ENCODE measurements at regions not wholly inside any gene's neighbourhood (a gene's known extent, or its start where the extent isn't known, plus 50 kb on each side); places are given as distances from the start of the nearest gene placed in this dataset.

DNA sequence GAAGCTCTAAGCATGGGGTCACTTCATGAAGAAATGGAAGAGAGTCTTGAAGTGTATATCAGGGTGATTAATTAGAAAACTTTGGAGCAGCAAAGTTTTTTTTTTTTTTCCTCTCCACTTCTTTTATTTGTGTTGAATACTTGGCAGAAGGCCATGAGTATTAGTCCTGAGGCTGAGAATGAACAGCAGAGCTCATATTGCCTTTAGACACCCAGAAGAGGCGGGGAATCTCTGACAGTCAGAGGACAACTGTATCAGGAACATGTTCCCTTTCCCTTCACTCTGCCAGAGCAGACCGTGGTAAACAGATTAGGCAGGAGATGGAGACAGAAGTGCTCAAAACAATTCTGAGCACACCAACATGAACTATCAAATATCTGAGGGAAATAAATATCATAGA is 300.9 kb downstream of the FAM47A start:
- TF ChIP-seq POLR2A (IDR thresholded peaks at IDR 0.05): no peak
- TF ChIP-seq, protein P1, sequence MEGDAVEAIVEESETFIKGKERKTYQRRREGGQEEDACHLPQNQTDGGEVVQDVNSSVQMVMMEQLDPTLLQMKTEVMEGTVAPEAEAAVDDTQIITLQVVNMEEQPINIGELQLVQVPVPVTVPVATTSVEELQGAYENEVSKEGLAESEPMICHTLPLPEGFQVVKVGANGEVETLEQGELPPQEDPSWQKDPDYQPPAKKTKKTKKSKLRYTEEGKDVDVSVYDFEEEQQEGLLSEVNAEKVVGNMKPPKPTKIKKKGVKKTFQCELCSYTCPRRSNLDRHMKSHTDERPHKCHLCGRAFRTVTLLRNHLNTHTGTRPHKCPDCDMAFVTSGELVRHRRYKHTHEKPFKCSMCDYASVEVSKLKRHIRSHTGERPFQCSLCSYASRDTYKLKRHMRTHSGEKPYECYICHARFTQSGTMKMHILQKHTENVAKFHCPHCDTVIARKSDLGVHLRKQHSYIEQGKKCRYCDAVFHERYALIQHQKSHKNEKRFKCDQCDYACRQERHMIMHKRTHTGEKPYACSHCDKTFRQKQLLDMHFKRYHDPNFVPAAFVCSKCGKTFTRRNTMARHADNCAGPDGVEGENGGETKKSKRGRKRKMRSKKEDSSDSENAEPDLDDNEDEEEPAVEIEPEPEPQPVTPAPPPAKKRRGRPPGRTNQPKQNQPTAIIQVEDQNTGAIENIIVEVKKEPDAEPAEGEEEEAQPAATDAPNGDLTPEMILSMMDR (IDR thresholded peaks at IDR 0.05): no peak
